ENCODE measurements at regions not wholly inside any gene's neighbourhood (a gene's known extent, or its start where the extent isn't known, plus 50 kb on each side); places are given as distances from the start of the nearest gene placed in this dataset.
"Not testable (repeated sequence)": the region's sequence is repeated elsewhere in the genome, so short reads cannot be mapped to it uniquely, and the experiment has no call there.

- no peak for DNase-seq
These were observed 56.3 kb downstream of the SOX14 start for GRCh38 chr3:137820366-137820765.

- no peak for DNase-seq
These were observed 71.0 kb downstream of the SOX14 start for GRCh38 chr3:137835096-137835495.

- peak in 1 of 2 experiments; percentile 52 for DNase-seq
These were observed 81.1 kb downstream of the SOX14 start for GRCh38 chr3:137845194-137845593.

GRCh38 chr3:137845666-137846065, 81.6 kb downstream of the SOX14 start:
- peak in 1 of 2 experiments; percentile 64 for DNase-seq

GRCh38 chr3:137852391-137852830, 88.3 kb downstream of the SOX14 start:
- no peak for DNase-seq

- DNase-seq, result no peak
These were observed 90.6 kb downstream of the SOX14 start for GRCh38 chr3:137854533-137855261.

GRCh38 chr3:137866001-137866400, 101.9 kb downstream of the SOX14 start:
- DNase-seq, result no peak

- no peak for DNase-seq
These were observed 102.8 kb downstream of the SOX14 start for GRCh38 chr3:137866933-137867332.

- DNase-seq, result no peak
These were observed 103.5 kb downstream of the SOX14 start for GRCh38 chr3:137867611-137868010.

GRCh38 chr3:137869022-137869421, 104.9 kb downstream of the SOX14 start:
- DNase-seq, result no peak

- DNase-seq, result not testable (repeated sequence)
These were observed 108.5 kb downstream of the SOX14 start for GRCh38 chr3:137872589-137872988.

GRCh38 chr3:137896842-137897241, 113.1 kb upstream of the CLDN18 start:
- DNase-seq, result not testable (repeated sequence)

GRCh38 chr3:137906985-137907649, 102.8 kb upstream of the CLDN18 start:
- peak; percentile 90 to 98 for DNase-seq

GRCh38 chr3:137924628-137925027, 85.3 kb upstream of the CLDN18 start:
- no peak for DNase-seq

GRCh38 chr3:137925080-137925479, 84.9 kb upstream of the CLDN18 start:
- no peak for DNase-seq

GRCh38 chr3:137926991-137927390, 83.0 kb upstream of the CLDN18 start:
- DNase-seq, result no peak

GRCh38 chr3:137930976-137931375, 79.0 kb upstream of the CLDN18 start:
- DNase-seq, result peak; percentile 5 to 56

- DNase-seq, result no peak
These were observed 71.1 kb upstream of the CLDN18 start for GRCh38 chr3:137938876-137939275.

- no peak for DNase-seq
These were observed 65.4 kb upstream of the CLDN18 start for GRCh38 chr3:137944593-137944992.

GRCh38 chr3:137946356-137946973, 63.5 kb upstream of the CLDN18 start:
- DNase-seq, result peak; percentile 91 to 93

- no peak for DNase-seq
These were observed 62.8 kb upstream of the CLDN18 start for GRCh38 chr3:137947117-137947516.

- DNase-seq, result peak; percentile 91 to 98
These were observed 61.4 kb upstream of the CLDN18 start for GRCh38 chr3:137948400-137949072.

GRCh38 chr3:137958636-137959035, 51.3 kb upstream of the CLDN18 start:
- DNase-seq, result no peak
